Right kidney (tissue), 1 donor: ENCODE measurements at regions not wholly inside any gene's neighbourhood (a gene's known extent, or its start where the extent isn't known, plus 50 kb on each side); places are given as distances from the start of the nearest gene placed in this dataset.
"Not testable (repeated sequence)": the region's sequence is repeated elsewhere in the genome, so short reads cannot be mapped to it uniquely, and the experiment has no call there.

Experiments used
- DNase-seq: peaks from one replicate; pipeline ENCODE4 v3.0.0-alpha.2; 2016

DNA sequence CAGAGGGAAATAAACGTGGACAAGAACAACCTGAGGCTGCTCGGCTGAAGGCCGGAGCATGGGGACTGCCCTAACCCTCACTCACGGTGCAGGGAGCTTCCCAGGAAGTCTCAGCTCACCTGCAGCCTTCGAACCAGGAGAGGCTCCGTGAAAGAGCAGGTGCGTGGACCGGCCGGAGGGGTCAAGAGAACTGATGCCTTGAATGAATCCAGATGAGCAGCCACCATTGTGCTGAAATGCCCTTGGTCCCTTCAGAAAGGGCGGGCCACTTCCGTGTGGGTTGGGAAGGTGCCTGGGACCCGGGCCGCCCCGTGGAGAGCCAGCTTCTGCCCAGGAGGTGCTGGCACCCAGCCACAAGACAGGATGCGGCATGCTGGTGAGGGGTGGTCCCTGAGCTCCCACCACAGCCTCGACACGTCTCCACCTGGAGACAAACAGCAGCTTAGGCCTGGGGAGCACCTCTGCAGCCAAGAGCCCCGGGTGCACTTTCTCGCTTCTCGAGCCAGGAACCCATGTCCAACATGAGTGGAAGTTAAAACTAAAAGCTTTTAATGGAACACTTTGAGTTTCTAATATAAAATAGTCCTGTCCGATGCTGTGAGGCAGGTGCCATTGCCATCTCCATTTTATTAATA, 83.5 kb downstream of the TTLL2 start:
- no peak for DNase-seq

DNA sequence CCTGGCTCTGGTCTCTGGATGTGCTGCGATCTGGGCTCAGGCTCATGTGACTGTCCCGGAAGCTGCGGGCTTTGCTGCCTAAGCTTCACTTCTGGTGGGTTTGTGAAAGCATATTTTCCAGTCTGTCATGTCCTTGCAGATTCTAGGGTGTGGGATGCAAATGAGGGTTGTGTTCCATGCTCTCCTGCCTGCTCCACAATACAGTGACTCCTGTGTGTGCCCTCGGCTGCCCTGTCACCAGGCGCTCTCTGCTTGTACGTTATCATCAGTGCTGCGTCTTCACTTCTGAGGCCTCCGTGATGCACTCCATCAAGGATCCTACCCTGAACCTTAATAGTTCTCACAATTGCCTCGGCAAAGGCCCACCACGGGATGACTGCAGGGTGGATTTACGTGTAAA, 84.2 kb downstream of the TTLL2 start:
- DNase-seq: no peak

DNA sequence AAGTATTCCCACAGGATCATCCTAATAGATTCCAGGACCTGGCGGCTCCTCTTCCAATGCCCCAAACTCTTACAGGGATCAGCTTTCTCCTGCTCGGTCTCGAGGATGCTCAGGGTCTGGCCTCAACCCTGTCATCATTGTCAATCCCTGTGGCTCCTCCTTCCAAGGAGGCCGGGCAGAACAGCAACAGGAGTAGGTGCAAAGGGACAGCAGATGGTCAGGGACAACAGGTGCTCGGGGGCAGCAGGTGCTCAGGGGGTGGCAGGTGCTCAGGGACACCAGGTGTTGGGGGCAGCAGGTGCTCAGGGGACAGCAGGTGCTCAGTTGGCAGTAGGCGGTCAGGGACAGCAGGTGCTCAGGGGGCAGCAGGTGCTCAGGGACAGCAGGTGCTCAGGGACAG, 84.8 kb downstream of the TTLL2 start:
- no peak for DNase-seq

DNA sequence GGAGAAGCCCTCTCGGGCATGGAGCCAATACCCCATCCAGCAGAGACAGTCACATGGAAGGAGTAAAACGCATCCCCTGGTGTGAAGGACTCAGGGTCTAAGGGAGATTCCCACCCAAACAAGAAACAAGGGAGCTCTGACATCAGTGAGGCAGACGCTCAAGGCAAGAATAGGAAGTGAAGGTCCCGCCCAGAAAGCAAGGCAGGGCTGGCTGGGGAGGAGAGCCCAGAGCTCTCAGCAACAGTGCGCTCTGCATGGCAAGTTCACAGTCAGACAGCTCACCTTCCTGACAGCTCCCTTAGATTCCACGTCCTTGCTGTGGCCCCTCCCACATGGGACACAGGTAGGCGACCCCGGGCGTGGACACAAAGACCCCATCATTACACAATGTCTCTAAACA, 85.6 kb downstream of the TTLL2 start:
- no peak for DNase-seq

DNA sequence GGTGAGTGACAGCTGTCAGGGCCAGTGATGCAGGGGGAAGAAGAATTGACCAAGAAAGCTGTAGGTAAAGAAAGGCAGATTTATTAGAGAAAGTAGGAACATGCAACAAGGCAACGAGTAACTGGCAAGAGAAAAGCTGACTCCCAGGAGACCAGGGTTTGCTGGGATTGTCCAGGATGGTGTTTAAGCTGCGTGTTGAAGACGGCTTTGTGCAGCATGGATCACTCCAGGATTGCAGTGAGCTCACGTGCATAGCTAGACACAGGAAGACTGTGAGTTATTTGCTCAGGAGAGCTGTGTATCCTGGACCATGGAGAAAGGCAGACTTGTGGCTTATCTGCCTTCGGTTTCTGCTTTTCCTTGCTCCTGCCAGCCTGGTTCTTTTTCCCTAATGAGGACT, 87.6 kb downstream of the TTLL2 start:
- DNase-seq: no peak

DNA sequence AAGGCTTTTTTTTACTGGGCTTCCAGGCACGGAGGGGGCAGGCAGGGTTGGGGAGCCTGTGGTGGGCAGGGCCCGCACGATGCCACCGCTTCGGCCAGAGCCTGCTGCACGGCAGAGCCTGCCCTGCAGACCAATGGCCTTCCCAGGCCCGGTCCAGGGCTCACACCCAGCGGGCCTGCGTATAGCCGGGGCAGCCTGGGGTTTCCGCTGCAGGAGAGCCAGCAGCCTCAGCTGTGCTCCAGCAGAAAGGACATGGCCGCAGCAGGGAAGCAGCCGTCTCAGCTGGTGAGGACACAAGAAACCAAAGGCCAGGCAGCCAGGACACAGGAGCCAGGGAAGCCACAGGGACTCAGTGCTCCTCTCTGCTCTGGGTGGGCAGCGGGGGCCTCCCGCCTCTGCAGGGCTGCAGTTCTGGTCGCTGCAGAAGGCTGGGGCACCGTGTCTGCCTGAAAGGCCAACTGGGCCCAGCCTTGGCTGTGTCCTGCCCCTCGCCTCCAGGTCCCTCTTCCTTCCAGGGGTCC, 90.6 kb downstream of the TTLL2 start:
- no peak for DNase-seq

DNA sequence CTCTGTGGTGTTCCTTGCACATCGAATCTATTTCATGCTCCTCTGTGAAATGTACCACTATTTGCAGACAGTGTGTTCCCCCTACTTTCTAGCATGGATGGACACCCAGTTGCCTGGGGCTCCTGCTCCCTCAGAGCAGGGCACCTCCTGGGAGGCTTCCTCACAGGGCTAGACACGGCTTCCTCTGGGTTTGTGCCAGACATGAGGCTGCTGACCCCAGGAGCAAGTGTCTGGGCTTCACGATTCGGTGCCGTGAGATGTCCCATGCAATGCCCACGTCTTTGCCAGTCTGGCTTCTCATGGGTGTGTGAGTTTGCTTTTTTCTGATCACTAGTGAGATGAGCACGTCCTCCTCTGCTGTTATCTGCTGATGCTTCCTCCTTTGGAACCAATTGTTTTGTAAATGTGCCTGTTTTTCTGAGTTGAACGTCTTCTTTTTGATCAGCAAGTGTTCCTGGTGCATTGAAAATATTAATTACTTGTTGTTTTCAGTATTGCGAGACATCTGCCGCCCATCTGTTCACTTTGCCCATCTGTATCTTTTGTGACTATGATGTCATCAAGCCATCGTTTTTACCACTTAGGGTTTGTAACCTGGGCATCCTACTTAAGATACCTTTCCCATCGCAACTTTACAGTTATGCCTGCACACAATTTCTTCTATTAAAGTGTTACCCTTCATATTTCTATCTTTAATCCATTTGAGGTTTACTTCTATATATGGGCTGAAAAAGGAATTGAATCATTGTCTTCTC, 92.0 kb downstream of the TTLL2 start:
- DNase-seq: no peak

DNA sequence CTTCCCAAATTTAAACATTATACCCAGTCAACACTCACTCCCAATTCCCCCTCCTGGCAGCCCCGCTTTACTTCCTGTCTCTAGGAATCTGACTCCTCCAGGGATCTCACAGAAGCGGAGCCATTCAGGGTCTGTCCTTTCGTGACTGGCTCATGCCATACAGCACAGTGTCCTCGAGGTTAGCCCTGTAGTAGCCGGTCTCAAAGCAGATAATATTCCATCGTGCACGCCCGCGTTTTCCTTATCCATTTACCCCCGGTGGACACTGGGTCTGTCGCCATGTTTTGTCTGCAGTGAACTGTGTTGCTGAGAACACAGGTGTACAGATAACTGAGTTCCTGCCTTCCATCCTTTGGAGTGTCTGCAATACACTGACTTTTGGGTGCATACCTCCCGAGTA, 95.3 kb downstream of the TTLL2 start:
- DNase-seq: no peak

DNA sequence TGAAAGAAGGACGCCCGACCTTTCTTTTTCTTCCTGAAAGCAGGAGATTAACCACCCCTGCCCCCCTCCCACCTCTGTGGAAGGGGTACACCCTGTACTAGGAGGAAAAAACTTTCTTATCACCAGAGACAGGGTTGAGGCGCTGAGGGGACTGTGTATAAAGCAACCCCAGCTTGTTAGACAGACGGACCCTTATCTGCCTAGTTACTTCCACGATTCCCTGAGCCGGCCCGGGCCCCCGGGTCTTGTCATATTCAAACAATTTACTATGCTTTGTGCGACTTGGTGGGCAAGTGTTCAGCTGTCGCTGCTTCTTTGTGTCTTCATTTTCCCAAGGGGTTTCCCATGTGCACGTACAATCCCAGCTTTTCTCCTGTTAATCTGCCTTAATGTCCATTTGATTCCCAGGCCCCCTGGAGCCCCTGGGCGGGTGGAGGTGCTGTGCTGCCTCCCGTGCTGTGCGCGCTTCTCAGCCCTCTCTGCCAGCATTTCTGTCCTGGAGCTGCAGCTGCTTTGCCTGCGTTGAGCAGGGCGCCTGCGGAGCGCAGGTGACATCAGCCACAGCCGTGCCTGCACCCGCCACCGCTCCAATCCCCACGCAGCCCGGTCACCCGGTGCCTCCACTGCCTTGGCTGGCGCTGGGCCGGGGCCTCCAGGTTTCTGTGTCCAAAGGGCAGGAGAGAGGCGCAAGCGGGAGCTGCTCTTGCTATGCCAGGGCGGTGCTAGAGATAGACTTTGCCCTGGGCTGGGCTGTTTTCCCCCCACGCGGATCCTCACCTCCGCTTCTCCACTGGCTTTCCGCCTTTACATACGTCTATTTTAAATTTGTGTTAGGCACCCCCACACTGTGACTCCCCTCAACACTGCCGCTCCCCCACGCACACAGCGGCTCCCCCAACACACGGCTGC, 96.2 kb downstream of the TTLL2 start:
- no peak for DNase-seq

DNA sequence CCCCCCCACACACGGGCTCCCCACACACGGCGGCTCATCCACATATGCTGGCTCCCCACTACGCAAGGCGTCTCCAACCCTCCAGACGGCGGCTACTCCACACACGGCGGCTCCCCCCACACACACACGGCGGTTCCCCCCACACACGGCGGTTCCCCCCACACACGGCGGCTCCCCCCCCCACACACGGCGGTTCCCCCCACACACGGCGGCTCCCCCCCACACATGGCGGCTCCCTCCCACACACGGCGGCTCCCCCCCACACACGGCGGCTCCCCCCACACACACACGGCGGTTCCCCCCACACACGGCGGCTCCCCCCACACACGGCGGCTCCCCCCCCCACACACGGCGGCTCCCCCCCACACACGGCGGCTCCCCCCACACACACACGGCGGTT, 97.1 kb downstream of the TTLL2 start:
- not testable (repeated sequence) for DNase-seq

DNA sequence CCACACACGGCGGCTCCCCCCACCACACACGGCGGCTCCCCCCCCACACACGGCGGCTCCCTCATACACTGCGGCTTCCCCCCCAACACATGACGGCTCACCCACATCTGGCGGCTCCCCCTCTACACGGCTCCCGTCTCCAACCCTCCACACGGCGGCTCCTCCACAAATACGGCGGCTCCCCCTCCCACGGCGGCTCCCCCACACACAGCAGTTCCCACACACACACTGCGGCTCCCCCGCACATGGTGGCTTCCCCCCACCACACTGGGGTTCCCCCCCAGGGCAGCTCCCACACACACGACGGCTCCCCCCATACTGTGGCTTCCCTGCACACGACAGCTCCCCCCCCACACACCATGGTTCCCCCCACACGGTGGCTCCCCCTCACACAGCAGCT, 98.0 kb downstream of the TTLL2 start:
- DNase-seq: no peak

DNA sequence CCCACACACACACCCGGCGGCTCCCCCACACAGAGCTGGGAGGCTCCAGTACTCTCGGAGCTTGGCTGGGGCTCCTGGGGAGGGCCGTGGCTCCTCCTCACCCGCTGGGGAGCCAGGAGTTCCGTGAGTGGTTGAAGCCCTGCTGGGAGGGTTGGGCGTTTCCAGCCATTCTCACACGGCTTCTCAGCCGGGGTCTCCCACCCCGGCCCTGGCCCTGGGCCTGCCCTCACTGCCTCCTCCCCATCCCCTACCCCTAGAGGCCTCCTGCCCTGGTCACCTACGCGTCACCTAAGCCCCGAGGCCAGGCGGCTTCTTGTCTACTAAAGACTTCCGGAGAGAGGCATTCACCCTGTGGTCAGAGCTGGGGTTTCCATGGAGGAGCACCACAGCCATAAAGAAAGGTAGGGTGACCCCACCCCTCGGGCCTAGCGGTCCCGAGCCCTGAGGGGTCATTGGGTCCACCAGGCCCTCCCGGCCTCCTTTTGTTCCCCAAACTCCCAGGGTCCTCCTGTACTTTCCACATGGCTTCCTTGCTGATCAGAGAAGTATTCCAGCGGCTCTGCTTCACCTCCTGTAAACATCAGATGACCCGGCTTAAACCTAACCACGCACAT, 99.3 kb downstream of the TTLL2 start:
- no peak for DNase-seq

DNA sequence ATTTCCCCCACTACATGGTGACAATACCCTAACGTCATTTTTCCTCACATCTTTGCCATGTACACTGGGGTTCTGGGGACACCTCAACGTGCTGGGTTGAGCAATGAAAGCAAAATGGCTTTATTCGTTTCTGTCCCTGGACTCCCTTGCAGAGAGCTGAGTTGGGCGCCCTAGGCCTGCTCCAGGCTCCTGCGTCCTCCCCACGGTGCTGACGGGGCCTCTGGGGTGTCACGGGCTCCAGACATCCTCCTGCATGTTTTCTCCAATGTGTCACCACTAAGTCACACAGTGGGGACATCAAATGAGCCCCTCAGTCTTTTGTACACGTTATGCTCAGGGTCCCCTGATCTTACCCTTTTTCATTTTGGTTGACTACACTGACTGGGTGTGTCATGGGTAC, 99.8 kb downstream of the TTLL2 start:
- no peak for DNase-seq

DNA sequence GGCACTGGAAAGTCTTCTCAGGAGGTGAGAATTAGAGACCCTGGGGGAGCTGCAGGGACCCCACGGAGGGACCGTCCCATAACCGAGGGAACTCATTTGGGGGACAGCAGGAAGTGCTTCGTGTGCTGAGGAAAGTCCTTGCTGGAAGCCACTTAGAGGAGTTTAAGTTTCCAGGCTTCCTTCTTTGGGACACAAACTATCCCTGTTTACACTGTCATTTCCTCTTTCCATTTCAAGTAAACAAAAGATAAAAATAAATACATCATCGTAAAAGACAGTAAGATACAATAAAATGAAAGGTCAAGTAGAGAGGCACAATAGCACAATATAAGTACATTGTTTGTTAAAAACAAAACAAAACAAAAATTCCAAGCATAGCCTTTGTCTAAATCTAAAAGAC, 101.2 kb downstream of the TTLL2 start:
- DNase-seq: no peak

DNA sequence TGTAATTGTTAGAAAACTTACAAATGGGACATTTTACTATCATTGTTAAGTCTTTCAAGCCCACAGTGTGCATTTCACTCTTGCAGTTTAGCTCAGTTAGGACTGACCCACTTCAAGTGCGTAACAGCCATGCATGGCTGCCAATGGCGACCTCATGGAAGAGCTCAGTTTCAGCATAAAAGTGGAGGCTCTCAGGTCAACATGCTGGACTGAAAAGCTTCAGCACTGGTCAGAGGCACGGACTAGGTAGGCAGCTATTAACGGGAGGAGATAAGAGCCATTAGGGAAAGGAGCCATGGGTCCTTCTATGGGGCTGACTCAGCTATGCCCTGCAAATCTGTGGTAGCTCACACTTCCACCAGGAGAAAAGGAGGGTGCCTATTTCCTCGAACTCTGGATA, 101.8 kb downstream of the TTLL2 start:
- no peak for DNase-seq

DNA sequence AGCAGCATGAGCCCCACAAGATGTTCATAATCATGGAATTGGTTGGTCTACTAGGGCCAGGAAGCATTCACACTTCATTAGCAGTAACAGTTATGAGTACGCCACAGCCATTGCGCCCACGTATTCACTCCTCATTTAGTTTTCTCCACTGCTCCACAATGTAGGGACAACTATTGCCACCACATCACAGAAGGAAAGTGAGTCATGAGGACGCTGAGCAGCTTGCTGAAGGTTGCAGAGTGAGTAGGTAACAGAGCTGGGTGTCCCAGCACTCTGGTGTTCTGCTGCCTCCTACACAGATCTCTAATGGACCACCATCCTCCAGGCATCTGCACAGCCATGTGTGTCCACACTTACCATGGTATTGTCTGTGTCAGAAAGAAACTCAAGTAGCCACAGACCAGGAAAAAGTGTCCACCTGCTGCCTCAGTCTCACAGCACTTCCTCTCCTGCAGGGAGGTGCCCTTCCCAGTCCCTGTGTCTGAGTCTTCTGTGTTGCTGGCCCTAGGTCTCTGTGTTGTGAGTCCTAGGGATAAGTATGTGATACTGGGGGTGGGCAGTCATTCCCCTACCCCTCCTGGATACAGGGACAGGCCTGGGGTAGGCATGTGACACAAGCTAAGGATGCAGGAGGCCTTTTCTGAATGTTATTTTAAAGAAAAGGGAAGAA, 103.9 kb downstream of the TTLL2 start:
- DNase-seq: no peak

DNA sequence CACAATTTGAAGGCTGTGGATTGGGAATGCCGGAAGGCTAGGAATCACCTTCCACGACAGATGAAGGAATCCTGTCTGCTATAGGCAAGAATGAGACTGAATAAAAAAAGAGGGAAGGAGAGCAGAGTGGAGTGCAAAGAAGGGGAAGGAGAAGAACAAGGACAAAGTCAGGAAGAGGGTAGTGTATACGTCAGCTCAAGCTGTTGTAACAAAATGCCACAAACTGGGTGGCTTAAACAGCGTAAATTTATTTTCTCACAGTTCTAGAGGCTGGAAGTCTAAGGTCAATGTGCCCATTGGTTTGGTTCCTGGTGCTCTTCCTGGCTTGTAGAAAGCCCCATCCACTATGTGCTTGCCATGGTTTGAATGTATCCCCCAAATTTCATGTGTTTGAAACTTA, 104.5 kb downstream of the TTLL2 start:
- no peak for DNase-seq

DNA sequence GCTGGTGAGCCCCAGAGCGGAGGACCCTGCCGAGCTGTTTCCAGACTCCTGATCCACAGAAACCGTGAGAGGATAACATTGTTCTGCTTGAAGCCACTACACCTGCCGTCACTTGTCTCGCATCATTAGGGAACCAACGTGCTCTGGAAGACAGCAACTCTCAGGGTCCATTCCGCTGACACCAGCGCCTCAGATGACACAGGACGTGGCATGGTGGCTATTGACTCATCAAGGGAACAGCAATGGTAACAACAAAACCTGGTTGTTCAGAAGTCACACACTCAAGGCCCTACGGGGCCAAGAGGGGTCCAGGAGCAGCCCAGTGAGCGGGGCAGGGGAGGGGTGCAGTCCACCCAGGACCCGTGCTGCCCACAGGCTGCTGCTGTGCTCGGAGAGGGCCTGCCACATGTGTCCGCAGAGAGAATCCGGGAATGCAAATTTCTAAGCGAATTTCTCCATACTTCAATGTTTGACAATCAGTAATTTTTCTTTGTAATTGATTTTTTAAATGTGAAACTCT, 110.4 kb downstream of the TTLL2 start:
- DNase-seq: no peak

DNA sequence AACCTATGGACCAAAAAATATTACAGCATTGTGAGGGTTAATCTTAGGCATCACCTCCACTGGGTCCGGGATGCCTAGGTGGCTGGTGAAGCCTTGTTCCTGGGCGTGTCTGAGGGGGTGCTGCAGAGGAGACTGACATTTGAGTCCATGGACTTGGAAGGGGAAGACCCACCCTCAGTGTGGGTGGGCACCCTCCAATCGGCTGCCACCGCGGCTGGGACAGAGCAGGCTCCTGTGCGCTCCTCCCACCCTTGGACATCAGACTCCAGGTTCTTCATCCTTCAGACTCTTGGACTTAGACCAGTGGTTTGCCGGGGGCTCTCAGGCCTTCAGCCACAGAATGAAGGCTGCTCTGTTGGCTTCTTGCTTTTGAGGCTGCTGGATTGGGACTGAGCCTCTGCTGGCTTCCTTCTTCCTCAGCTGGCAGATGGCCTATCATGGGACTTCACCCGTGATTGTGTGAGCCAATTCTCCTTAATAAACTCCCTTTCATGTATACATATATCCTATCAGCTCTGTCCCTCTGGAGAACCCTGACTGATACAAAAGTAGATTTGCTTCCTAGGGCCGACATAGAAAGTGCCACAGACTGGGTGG, 113.1 kb downstream of the TTLL2 start:
- no peak for DNase-seq

DNA sequence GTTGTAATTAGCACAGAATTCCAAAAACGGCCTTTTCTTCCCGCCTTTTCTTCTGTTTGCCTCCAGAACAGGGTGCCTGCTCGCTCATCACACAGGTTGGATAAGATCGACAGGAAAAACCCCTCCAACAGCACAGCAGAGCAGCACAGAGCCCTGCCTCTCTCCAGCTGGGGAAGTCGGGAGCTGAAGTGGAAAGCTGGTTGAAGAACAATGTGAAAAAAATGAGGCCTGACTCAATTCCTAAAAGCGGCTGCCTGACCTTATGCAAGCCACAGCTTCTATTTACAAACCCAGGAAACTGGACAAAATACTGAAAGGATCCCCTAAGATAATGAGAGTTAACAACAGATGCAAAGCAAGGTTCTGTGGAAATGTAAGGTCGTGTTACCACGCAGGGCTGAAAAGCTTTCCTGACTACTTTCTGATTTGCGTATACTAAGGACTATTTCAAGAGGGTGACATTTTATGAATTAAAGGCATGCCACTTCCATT, 116.9 kb downstream of the TTLL2 start:
- DNase-seq: peak; percentile 30

DNA sequence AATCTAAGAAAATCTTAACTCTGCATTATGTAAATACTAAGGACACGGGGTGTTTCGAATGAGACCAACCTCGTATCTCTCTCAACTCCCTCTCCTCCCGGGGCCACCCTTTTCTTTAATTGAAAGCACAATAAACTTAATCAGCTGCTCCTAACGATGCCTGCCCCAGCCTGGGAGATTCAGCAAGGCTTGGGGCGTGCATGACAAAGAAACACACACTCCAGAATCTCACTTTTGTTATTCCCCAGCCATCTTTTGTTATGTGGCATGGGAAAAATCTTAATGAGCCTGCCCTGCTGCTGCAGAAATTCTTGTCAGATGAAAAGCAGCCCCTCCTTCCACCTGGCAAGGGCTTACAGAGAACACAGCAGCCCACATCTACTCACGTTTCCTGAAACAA, 117.4 kb downstream of the TTLL2 start:
- peak; percentile 32 for DNase-seq
